ENCODE measurements at regions not wholly inside any gene's neighbourhood (a gene's known extent, or its start where the extent isn't known, plus 50 kb on each side); places are given as distances from the start of the nearest gene placed in this dataset.
"Not testable (repeated sequence)": the region's sequence is repeated elsewhere in the genome, so short reads cannot be mapped to it uniquely, and the experiment has no call there.

DNA sequence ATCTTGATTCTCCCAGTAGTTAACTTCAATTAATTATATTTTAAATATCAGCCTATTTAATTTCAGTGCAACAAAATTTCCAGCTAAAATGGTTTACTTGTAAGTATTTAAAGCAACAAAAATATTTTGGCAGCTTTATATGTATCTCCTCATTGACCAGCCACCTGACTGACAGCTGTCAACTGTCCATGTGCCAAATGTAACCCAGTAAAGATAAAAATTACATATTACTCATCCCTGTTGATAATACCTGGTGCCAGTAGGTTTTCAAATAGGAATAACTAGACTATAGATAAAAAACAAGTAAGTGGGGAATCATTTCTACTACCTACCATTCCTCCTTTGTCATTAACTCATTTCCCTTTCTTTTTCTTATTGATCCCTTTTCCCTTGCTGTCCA is 341.9 kb downstream of the TYW1 start:
- DNase-seq; H3K9ac ChIP-seq; H3K4me3 ChIP-seq; in situ Hi-C loops (cut with MboI); H4K20me1 ChIP-seq (ENCODE audit: insufficient read depth); H3K36me3 ChIP-seq (ENCODE audit: low read depth); H3K27ac ChIP-seq; H3K4me2 ChIP-seq (ENCODE audit: unreplicated experiment); H3K27me3 ChIP-seq (replicated peaks; ENCODE audit: insufficient read depth); H3K9me3 ChIP-seq (ENCODE audit: low read depth); H3K4me1 ChIP-seq (ENCODE audit: insufficient read depth); H2AFZ ChIP-seq; H3F3A ChIP-seq (ENCODE audit: insufficient read depth); H3K9me2 ChIP-seq (ENCODE audit: insufficient read depth); H3K79me2 ChIP-seq (ENCODE audit: insufficient read depth): not testable (repeated sequence)

- Histone ChIP-seq H3K4me3 (no peak overlapping the region), H3K9ac (no peak overlapping the region), H3K79me2 (ENCODE audit: insufficient read depth) (no peaks in the 10 kb centered on the region), H2AFZ (no peak overlapping the region), H3K9me3 (ENCODE audit: low read depth) (no peaks in the 10 kb centered on the region), H4K20me1 (ENCODE audit: insufficient read depth) (no peaks in the 10 kb centered on the region), H3K27ac (no peak overlapping the region), H3K4me1 (ENCODE audit: insufficient read depth) (no peaks in the 10 kb centered on the region), H3K9me2 (ENCODE audit: insufficient read depth) (no peaks in the 10 kb centered on the region), H3K27me3 (replicated peaks; ENCODE audit: insufficient read depth) (no peaks in the 10 kb centered on the region), H3F3A (ENCODE audit: insufficient read depth) (no peaks in the 10 kb centered on the region), H3K4me2 (ENCODE audit: unreplicated experiment) (no peak overlapping the region), H3K36me3 (ENCODE audit: low read depth) (no peaks in the 10 kb centered on the region)
- in situ Hi-C loops (cut with MboI): no loop called here
- DNase-seq: no peak
- 94 to 98% methylated on average over 10 of the region's 10 CpGs for WGBS, 2 experiments (ENCODE audit: low coverage in 1 of 2, low lambda C conversion rate in 2 of 2, missing lambda C conversion rate in 2 of 2)
- no peak for TF ChIP-seq EZH2 (IDR thresholded peaks at IDR 0.05; ENCODE audit: insufficient read depth, poor library complexity, severe bottlenecking)
- TF ChIP-seq EZH2phosphoT487 (IDR thresholded peaks at IDR 0.05; ENCODE audit: insufficient read depth, low read depth): no peak
Measured at GRCh38 chr7:67341153-67341768, 344.6 kb downstream of the TYW1 start.

DNA sequence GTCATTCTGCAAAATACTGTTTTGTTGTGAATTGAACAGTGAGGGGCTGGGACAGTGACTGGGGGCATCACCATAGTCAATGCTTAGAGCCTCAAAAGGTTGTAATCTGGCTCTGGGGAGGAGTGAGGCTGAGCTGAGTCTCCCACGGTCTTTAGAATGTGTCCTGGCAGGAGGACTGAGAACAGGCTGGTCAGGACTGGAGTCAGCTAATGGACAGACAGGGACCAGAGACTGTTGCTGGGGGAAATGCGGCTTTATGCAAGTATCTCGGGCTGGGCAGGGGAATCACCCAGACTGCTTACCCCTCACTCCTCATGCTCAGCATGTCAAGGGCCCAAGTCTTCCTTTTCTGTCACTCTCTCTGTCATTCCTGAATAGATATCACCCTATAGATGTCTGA is 346.5 kb downstream of the TYW1 start:
- Histone ChIP-seq H3K9me3 (ENCODE audit: low read depth) (no peaks in the 10 kb centered on the region), H3K79me2 (ENCODE audit: insufficient read depth) (no peaks in the 10 kb centered on the region), H3K36me3 (ENCODE audit: low read depth) (no peaks in the 10 kb centered on the region), H4K20me1 (ENCODE audit: insufficient read depth) (no peaks in the 10 kb centered on the region), H3K27ac (no peak overlapping the region), H3K27me3 (replicated peaks; ENCODE audit: insufficient read depth) (no peaks in the 10 kb centered on the region), H3K9me2 (ENCODE audit: insufficient read depth) (no peaks in the 10 kb centered on the region), H3F3A (ENCODE audit: insufficient read depth) (no peaks in the 10 kb centered on the region), H3K9ac (no peak overlapping the region), H3K4me3 (no peak overlapping the region), H2AFZ (no peak overlapping the region), H3K4me1 (ENCODE audit: insufficient read depth) (no peaks in the 10 kb centered on the region), H3K4me2 (ENCODE audit: unreplicated experiment) (no peak overlapping the region)
- no peak for DNase-seq
- 96 to 98% methylated on average over 3 of the region's 3 CpGs for WGBS, 2 experiments (ENCODE audit: low coverage in 1 of 2, low lambda C conversion rate in 2 of 2, missing lambda C conversion rate in 2 of 2)
- TF ChIP-seq EZH2phosphoT487 (IDR thresholded peaks at IDR 0.05; ENCODE audit: insufficient read depth, low read depth): no peak
- TF ChIP-seq EZH2 (IDR thresholded peaks at IDR 0.05; ENCODE audit: insufficient read depth, poor library complexity, severe bottlenecking): no peak
- in situ Hi-C loops (cut with MboI): no loop called here

DNA sequence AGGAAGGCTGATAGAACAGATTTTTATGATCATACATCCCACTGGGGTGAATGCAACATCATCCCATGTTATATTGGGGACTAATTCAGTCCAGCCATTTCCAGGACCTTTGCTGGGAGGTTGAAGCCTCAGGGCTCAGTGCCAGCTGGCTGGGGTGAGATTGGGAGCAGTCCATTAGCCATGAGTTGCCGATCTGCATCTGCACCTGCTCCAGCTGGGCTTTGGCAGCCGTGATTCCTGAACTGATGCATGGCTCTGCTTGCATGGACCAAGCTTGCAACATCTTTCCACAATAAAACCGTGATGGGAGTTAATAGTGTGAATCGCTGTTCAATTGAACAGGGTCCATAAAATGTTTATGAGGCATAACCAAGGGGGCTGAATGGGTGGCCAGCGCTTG is 346.9 kb downstream of the TYW1 start:
- Histone ChIP-seq H3K9me3 (ENCODE audit: low read depth) (no peaks in the 10 kb centered on the region), H3K4me3 (no peak overlapping the region), H3K27ac (no peak overlapping the region), H3K36me3 (ENCODE audit: low read depth) (no peaks in the 10 kb centered on the region), H3K9ac (no peak overlapping the region), H4K20me1 (ENCODE audit: insufficient read depth) (no peaks in the 10 kb centered on the region), H2AFZ (no peak overlapping the region), H3K27me3 (replicated peaks; ENCODE audit: insufficient read depth) (no peaks in the 10 kb centered on the region), H3K4me2 (ENCODE audit: unreplicated experiment) (no peak overlapping the region), H3F3A (ENCODE audit: insufficient read depth) (no peaks in the 10 kb centered on the region), H3K4me1 (ENCODE audit: insufficient read depth) (no peaks in the 10 kb centered on the region), H3K79me2 (ENCODE audit: insufficient read depth) (no peaks in the 10 kb centered on the region), H3K9me2 (ENCODE audit: insufficient read depth) (no peaks in the 10 kb centered on the region)
- no peak for TF ChIP-seq EZH2phosphoT487 (IDR thresholded peaks at IDR 0.05; ENCODE audit: insufficient read depth, low read depth)
- TF ChIP-seq EZH2 (IDR thresholded peaks at IDR 0.05; ENCODE audit: insufficient read depth, poor library complexity, severe bottlenecking): no peak
- WGBS, 2 experiments (ENCODE audit: low coverage in 1 of 2, low lambda C conversion rate in 2 of 2, missing lambda C conversion rate in 2 of 2): 88% methylated on average over 5 of the region's 5 CpGs
- no peak for DNase-seq
- in situ Hi-C loops (cut with MboI): no loop called here

DNA sequence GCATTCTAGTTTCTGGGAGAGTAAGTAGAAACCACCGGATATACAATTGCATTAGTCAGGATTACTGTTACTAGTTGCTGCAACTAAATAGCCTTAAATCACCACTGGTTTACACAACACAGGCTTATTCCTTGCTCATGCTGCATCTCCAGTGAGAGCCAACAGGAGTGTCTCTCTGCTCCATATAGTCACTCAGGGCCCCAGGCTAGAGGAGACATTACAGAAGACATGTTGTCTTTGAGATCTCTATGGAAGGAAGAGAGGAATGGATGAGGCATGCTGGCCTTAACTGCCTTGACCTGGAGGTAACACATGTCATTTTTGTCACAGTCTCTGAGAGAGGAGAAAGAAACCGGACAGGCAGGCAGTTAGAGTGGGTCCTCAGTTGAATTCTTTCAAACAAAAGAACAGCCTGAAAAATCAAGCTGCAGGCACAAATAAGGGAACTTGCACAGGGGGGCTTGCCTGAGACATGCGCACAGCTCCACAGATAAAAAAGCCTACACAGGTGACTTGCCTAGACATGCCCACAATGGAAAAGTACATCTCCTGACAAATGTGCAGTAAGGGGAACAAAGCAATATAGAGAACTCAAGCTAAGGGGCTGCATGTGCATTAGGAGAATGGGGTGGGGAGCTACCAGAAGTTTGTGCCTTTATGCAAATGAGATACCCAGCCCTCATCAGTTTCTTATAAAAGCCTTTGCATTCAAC is 348.0 kb downstream of the TYW1 start:
- no peak for DNase-seq
- Histone ChIP-seq H3K9ac (no peak overlapping the region), H3K4me3 (no peak overlapping the region), H3K79me2 (ENCODE audit: insufficient read depth) (no peaks in the 10 kb centered on the region), H3K4me2 (ENCODE audit: unreplicated experiment) (no peak overlapping the region), H3K27ac (no peak overlapping the region), H2AFZ (no peak overlapping the region), H3K27me3 (replicated peaks; ENCODE audit: insufficient read depth) (no peaks in the 10 kb centered on the region), H3F3A (ENCODE audit: insufficient read depth) (no peaks in the 10 kb centered on the region), H3K9me3 (ENCODE audit: low read depth) (no peaks in the 10 kb centered on the region), H4K20me1 (ENCODE audit: insufficient read depth) (no peaks in the 10 kb centered on the region), H3K36me3 (ENCODE audit: low read depth) (no peaks in the 10 kb centered on the region), H3K9me2 (ENCODE audit: insufficient read depth) (no peaks in the 10 kb centered on the region), H3K4me1 (ENCODE audit: insufficient read depth) (no peaks in the 10 kb centered on the region)
- 94 to 95% methylated on average over 3 of the region's 3 CpGs for WGBS, 2 experiments (ENCODE audit: low coverage in 1 of 2, low lambda C conversion rate in 2 of 2, missing lambda C conversion rate in 2 of 2)
- no peak for TF ChIP-seq EZH2phosphoT487 (IDR thresholded peaks at IDR 0.05; ENCODE audit: insufficient read depth, low read depth)
- no peak for TF ChIP-seq EZH2 (IDR thresholded peaks at IDR 0.05; ENCODE audit: insufficient read depth, poor library complexity, severe bottlenecking)
- in situ Hi-C loops (cut with MboI): no loop called here

Data from GM23248 (cell line).